ENCODE measurements at regions not wholly inside any gene's neighbourhood (a gene's known extent, or its start where the extent isn't known, plus 50 kb on each side); places are given as distances from the start of the nearest gene placed in this dataset.

- H3K4me2 ChIP-seq (ENCODE audit: low read depth, low read length) = no peak overlapping the region
- H2BK120ac ChIP-seq (ENCODE audit: low read depth, low read length) = no peak overlapping the region
- no peak overlapping the region for H2BK20ac ChIP-seq (ENCODE audit: low read depth, low read length)
- no peaks in the 10 kb centered on the region for H3K9me3 ChIP-seq (ENCODE audit: control insufficient read depth, insufficient read depth, low read length)
- no peak overlapping the region for H3K9ac ChIP-seq (ENCODE audit: low read depth, low read length)
- WGBS, 2 experiments (ENCODE audit: extremely low coverage in 2 of 2, insufficient read length in 1 of 2) = no CpG with 5 or more reads among the region's 1 CpG
- H4K5ac ChIP-seq (ENCODE audit: low read depth, low read length) = no peak overlapping the region
- no peak overlapping the region for H3K4ac ChIP-seq (ENCODE audit: low read depth, low read length)
- no peak overlapping the region for H3K18ac ChIP-seq (ENCODE audit: low read depth, low read length)
- H3K27me3 ChIP-seq (ENCODE audit: control insufficient read depth, insufficient read depth, low read length) = no peaks in the 10 kb centered on the region
- ChIA-PET CTCF (no interaction called here), POLR2A (ENCODE audit: unreplicated experiment) (no interaction called here)
- no peaks in the 10 kb centered on the region for H3K36me3 ChIP-seq (ENCODE audit: control insufficient read depth, insufficient read depth, low read length)
- ATAC-seq (ENCODE audit: low read depth) = no peak
- no peaks in the 10 kb centered on the region for H3K4me1 ChIP-seq (ENCODE audit: control insufficient read depth, insufficient read depth, low read length)
- H4K91ac ChIP-seq (ENCODE audit: insufficient read depth, low read depth, low read length) = no peak overlapping the region
- no peak overlapping the region for H2AK9ac ChIP-seq (replicated peaks; ENCODE audit: low read depth, low read length, poor library complexity)
- no peak overlapping the region for H3K56ac ChIP-seq (ENCODE audit: extremely low read depth, insufficient read depth, low read length)
- H3K79me1 ChIP-seq (ENCODE audit: low read depth in 1 of 2, low read length in 2 of 2) = no peaks in the 10 kb centered on the region
- in situ Hi-C loops (cut with MboI; ENCODE audit: low sequenced_read_pairs) (no loop called here), dilution Hi-C loops (cut with HindIII; ENCODE audit: low sequenced_read_pairs, unreplicated experiment) (no loop called here), intact Hi-C loops (cut with micrococcal nuclease) (no loop called here)
- H2BK15ac ChIP-seq (ENCODE audit: low read depth, low read length) = no peak overlapping the region
- H2AFZ ChIP-seq (replicated peaks; ENCODE audit: low read length, poor library complexity) = no peak overlapping the region
- no peak for TF ChIP-seq CTCF (conservative IDR thresholded peaks at IDR 0.05; ENCODE audit: low read depth, low read length)
- no peak for TF ChIP-seq RCOR1 (IDR thresholded peaks at IDR 0.05; ENCODE audit: insufficient replicate concordance, low read length)
- TF ChIP-seq CEBPB (IDR thresholded peaks at IDR 0.05; ENCODE audit: low read depth, low read length) = no peak
- no peak for TF ChIP-seq ELK1 (IDR thresholded peaks at IDR 0.05; ENCODE audit: borderline replicate concordance, low read depth, low read length)
- no peak for TF ChIP-seq RFX5 (IDR thresholded peaks at IDR 0.05; ENCODE audit: low read depth, low read length)
- no peak for TF ChIP-seq RAD21 (IDR thresholded peaks at IDR 0.05; ENCODE audit: low read length)
- no peak for TF ChIP-seq POLR2A (IDR thresholded peaks at IDR 0.05; ENCODE audit: low read depth, low read length)
- TF ChIP-seq NFE2L2 (IDR thresholded peaks at IDR 0.05; ENCODE audit: low read depth, low read length) = no peak
- TF ChIP-seq SMC3 (IDR thresholded peaks at IDR 0.05; ENCODE audit: low read depth, low read length) = no peak
- TF ChIP-seq MAZ (IDR thresholded peaks at IDR 0.05; ENCODE audit: borderline replicate concordance, low read depth, low read length) = no peak
- no peak for TF ChIP-seq MXI1 (IDR thresholded peaks at IDR 0.05; ENCODE audit: borderline replicate concordance, low read depth, low read length)
- TF ChIP-seq MAFK (IDR thresholded peaks at IDR 0.05; ENCODE audit: low read depth, low read length) = no peak
- no peaks in the 10 kb centered on the region for H3K9me1 ChIP-seq (ENCODE audit: insufficient read depth, low read length)
- no peak for DNase-seq
- H2AK5ac ChIP-seq (ENCODE audit: low read depth, low read length) = no peak overlapping the region
- H3K4me3 ChIP-seq (ENCODE audit: insufficient read depth, low read depth, low read length) = no peak overlapping the region
- no TSS peak for BruUV-seq (replicated peaks)
- H4K8ac ChIP-seq (ENCODE audit: low read depth in 2 of 2, low read length in 2 of 2) = no peak overlapping the region
- no peak overlapping the region for H3K27ac ChIP-seq (ENCODE audit: insufficient read depth, low read length)
- no peak overlapping the region for H2BK5ac ChIP-seq (ENCODE audit: low read depth, low read length, poor library complexity, severe bottlenecking)
- H4K20me1 ChIP-seq (ENCODE audit: insufficient read depth, low read length) = no peaks in the 10 kb centered on the region
- no peak overlapping the region for H3K14ac ChIP-seq (replicated peaks; ENCODE audit: low read depth, low read length)
- H3K23ac ChIP-seq (ENCODE audit: low read depth, low read length) = no peak overlapping the region
These were observed 448.5 kb downstream of the MEI4 start for GRCh38 chr6:78101387-78101786.

All from IMR-90 (cell line).